Vagina (tissue), 2 donors: ENCODE measurements at regions not wholly inside any gene's neighbourhood (a gene's known extent, or its start where the extent isn't known, plus 50 kb on each side); places are given as distances from the start of the nearest gene placed in this dataset.

Experiments
- POLR2A ChIP-seq, 2 donors: fragments of 450-650 bp; IDR thresholded peaks; one replicate each; pipeline ENCODE4 v1.6.1; 2017; ENCODE audit warnings: antibody characterized with exemption in 2 of 2, mild to moderate bottlenecking in 2 of 2, moderate library complexity in 2 of 2
- TF ChIP-seq, protein P1 (sequence below), 3 experiments: fragments of 450-650 bp in 2 of 3; fragments of 200-600 bp in 1 of 3; sonication (generic) in 1 of 3; IDR thresholded peaks; one replicate each; pipeline ENCODE4 v1.5.1; 2017 to 2019; ENCODE audit warnings: antibody characterized with exemption in 3 of 3, mild to moderate bottlenecking in 2 of 3, moderate library complexity in 2 of 3

- TF ChIP-seq POLR2A (IDR thresholded peaks at IDR 0.05), result no peak
- TF ChIP-seq, protein P1, sequence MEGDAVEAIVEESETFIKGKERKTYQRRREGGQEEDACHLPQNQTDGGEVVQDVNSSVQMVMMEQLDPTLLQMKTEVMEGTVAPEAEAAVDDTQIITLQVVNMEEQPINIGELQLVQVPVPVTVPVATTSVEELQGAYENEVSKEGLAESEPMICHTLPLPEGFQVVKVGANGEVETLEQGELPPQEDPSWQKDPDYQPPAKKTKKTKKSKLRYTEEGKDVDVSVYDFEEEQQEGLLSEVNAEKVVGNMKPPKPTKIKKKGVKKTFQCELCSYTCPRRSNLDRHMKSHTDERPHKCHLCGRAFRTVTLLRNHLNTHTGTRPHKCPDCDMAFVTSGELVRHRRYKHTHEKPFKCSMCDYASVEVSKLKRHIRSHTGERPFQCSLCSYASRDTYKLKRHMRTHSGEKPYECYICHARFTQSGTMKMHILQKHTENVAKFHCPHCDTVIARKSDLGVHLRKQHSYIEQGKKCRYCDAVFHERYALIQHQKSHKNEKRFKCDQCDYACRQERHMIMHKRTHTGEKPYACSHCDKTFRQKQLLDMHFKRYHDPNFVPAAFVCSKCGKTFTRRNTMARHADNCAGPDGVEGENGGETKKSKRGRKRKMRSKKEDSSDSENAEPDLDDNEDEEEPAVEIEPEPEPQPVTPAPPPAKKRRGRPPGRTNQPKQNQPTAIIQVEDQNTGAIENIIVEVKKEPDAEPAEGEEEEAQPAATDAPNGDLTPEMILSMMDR (IDR thresholded peaks at IDR 0.05), result no peak
These were observed 307.1 kb downstream of the ENC1 start for GRCh38 chr5:74333430-74333829.
